Glomerular visceral epithelial cell (primary cell): ENCODE measurements at regions not wholly inside any gene's neighbourhood (a gene's known extent, or its start where the extent isn't known, plus 50 kb on each side); places are given as distances from the start of the nearest gene placed in this dataset.

ENCODE experiments used
- DNase-seq: peaks from one replicate; pipeline ENCODE4 v3.0.0-alpha.2; 2016; ENCODE audit errors: extremely low spot score

DNA sequence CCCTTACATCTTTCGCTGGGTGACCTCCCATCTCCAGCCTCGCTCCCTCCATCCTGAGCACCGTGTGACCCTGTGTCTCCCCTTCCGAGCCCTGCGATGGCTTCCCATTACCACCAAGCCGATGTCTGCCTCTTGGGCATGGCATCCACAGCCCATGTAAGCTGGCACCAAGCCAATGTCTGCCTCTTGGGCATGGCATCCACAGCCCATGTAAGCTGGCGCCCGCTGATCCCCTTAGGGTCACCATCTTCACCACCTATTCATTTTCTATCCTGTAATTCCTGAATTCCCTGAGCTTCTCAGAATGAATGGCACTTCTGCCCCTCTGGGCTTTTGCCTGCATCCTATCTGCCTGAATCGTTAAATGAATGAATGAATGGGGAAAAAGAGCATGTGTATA lies 478.2 kb upstream of the CCL2 start:
- DNase-seq = no peak

DNA sequence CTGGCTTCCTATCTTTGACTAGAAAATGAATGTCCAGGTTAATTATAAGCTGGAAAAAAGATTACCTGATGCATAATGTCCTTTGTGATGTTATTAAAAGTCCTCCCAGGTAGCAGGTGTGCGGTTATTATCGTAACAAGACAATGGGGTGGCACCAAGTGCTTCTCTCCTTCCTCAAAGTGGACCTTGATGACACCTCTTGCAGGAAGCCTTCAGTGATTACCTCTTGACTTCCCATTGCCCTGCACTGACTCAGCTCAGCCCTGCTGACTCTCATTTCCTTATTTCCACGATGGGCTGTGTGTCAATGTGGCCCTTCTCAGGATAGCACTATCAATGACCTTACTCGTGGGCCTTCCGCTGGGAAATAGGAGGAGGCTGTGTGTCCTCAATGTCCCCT lies 477.4 kb upstream of the CCL2 start:
- DNase-seq = no peak

DNA sequence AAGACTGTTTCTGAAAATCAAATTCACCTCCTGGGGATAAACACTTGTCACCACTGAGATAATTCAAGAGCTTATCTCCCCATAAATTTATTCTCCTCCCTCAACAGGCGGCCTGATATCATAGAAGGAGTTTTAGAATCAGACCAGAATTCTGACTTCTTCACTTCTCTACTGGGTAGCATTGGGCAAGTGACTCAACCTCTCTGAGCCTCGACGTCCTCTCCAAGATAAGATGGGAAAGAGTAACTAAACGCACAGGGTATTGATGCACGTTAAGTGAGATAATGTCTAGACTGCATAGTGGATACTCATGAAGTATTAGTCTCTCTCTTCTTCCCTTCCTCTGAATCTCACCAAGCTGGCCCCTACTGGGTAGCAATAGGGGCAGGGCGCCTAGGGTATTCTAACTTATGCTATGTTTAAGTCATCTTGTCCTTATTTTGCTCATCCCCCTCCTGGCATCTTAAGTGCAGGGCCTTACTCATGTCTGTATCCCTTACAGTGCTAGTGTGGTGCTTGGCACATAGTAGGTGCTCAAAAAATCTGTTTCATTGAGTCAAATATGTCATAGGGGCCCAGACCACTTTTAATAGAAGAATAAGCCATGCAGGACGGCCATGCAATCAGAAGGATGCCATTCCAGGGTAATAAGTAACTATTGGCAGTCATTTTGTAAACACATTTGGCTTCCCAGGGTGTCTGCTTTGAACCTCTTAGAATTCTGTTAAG lies 476.4 kb upstream of the CCL2 start:
- DNase-seq = no peak

DNA sequence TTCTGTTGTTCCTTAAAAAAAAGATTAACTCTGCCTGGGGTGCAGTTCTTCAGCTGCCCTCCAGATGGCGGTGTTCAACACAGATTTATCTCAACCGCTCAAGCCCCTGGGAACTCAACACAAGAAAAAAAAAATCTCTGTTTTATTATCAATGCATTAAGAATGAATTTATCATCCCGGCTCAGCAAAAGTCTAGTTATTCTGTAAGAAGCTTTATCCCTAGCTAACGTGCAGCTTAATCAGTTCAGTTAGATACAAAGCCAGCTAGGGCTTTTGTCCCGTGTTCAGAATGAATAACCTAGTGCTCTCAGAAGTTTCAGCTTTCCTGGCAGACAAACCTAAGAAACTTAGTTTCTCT lies 475.9 kb upstream of the CCL2 start:
- peak; percentile 58 for DNase-seq

DNA sequence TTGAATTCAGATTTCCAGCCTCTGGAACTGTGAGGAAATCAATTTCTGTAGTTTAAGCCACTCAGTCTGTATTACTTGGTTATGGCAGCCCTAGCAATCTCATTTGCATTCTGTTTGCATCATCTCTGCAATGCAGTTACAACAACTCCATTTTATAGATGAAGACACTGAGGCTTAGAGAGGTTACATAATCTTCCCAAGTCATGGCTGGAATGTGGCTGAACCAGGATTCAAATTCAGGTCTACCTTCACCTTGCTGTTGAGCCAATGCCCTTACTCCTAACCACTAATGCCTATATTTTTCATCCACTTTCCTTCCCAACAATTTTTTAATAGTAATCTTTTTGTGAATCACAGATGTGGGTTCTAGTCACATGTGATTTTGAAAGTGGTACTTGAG lies 469.8 kb upstream of the CCL2 start:
- no peak for DNase-seq

DNA sequence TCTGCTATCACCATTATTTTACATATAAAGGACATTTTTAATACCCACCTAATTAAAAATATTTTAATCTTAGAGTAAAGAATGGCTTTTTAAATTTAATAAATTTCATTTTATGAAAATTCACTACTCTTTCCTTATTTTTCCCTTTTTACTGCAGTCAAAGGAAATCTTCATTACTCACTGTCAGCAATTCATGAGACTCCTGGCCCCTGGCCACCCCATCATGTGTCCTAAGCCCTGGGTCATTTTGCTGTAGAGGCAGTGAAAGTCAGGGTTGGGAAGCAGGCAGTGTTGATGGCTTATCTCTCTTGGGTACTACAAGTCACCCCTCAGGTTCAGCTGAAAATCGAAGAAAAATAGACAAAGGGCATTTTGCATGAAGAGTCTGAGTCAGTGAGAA lies 468.6 kb upstream of the CCL2 start:
- DNase-seq = no peak

DNA sequence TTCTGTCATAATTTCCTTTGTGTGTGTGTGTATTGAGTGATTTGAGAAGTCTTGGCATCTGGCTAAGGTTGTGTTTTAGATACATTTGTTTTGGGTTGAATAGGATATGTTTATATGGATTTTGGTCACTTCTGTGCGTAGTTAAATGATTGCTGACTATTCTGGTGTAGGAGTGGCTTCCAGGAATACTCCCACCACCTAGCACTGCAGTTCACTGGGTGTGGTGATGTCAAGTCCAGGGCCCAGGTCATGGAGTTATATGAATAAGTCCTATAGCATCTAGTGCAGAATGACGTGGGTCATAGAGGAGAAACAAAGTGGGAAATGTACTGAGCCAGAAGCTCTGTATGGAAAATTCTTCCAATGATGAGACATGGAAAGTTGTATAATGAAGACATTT lies 465.4 kb upstream of the CCL2 start:
- DNase-seq = no peak

DNA sequence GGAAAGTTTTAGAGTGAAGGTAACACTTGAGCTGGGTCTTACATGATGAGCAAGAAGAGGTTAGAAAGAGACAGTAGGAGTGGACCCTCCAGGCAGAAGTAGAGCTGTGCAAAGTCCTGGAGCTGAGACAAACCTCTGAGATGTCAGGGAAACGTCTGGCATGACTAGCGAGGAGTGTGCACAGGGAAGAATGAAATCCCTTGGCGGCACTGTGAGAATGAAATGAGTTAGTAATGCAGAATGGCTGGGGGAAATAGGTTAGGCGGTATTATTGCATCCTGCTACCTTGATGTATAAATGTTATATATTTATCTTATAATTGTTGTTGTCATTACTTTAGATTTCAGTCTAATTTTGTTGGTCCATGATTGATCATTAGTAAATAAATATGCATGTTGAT lies 457.9 kb upstream of the CCL2 start:
- DNase-seq = no peak

DNA sequence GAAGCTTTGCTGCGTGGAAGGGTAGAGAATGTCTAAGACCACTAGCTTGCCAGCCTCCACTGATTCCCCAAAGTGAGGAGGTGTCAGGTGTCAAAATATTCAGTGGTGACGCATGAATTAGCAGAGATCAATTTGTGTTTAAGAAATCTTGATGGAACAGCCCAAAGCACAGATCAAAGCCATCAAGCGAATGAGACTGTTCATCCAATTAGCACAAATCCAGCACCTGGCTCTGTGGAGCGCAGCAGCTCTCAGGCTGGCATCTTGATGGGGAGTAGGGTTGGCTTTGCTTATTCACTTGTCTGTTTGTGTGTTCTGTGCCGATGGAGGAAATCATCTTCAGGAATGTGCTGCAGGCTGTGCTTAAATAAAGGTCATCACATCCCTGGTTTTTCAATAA lies 456.8 kb upstream of the CCL2 start:
- no peak for DNase-seq

DNA sequence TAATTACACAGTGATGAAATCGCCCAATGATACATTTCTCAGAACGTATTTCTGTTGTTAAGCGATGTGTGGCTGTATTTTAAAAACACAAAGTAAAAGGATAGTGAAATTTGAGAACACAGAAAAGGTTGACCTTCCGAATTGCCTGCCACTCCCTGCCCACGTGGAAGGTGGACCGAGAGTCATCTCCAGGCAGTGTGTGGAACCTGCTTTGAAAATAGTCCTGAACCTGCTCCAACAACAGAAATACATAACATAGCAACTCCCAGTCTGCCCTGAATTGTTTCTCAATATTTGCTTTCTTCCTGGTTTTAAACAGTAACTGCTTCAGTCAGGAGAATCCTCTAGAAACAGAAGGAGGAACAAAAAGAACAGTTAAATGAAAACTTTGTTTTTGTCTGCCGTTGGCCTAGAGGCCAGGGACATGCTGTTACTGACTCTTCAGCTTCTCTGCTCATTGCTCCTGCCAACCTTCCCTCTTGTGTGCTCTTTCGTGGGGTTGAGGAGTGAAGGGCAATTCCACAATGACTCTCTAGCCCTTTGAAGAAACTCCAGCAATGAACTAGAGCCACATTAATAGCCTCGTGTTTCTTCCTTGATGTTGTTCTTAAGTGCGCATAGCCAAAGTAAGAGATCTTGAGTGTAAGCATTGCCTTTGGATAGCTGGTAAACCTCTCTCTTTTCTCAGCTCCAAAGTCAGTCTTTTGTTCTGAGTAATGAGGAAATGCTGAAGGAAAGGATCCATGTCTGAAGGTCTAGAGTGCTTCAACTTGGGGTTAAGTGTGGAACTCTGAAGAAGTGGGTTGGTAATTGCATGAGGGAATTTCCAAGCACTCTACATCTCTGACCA lies 452.5 kb upstream of the CCL2 start:
- DNase-seq = no peak

DNA sequence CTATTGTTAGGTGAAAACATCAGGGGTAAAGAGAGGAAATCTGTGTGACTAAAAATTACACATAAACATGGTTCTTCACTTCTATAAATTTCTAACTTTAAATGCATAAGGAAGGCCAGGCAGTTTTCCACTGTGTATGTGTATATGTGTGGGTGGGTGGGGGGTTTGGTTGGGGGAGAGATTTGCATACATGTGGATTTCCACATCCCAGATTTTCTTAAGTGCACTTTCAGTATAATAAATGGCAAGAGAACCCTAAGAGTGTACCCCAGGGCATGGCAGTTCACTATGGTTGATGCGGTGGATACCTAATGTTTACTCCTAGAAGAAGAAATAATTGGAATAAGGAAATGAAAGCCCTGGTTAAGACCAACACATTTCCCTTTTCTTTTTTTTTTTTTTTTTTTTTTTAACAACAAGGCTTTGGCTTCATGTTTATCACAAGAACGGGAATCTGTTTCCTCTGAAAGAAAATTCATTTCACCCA lies 451.8 kb upstream of the CCL2 start:
- no peak for DNase-seq

DNA sequence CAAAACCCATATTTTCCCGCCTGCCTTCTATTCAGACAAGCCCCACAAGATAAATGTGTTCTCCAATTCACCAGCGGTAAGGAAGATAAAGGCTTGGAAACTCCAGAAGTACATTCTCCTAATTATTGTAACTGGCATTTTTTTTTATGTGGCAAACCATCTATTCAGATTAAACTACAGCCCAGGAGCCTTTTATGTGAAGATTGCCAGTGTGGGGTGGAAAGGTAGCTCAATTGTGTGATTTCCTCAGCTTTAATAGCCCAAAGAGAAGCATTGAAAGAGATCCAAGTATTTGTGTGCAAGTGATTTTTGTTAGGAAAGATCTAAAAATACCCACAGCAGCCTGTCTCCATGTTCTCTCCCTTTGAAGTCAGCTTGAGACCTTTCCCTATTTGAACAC lies 451.4 kb upstream of the CCL2 start:
- DNase-seq = no peak

DNA sequence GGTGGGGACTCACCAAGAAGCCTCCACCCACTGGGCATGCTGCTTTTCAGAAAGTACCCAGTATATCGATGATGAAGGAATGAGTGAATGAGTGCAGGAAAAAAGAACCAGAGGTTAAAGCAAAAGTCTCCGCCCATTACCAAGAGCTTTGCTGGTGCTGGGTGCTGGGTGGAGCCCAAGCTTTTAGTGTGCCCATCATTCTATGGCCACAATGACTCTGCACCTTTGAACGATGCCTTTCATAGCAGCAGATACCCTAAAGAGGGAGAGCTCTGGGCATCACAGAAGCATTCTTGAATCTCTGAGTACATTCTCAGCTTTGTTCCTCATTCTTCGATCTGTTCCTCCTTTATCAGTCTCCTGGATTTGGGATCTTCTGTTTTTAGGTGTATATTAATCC lies 450.7 kb upstream of the CCL2 start:
- no peak for DNase-seq

DNA sequence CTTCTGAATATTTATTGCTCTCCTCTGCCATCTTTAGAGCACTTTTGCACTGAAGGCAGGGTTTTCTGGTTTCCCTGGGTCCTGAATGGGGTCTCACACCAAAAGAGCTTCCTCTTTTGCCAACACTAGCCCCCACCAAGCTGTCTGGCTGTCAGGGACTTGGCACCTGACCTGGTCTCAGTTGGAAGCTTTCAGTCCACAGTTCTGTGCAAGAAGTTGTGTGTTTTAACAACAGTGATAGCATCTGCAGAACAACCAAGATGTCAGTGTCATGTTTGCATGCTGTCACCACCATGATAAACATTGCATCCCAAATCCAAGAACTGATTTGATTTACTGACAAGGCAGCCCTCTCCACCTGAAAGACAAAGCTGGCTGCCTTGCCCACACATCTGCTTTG lies 448.5 kb upstream of the CCL2 start:
- no peak for DNase-seq

DNA sequence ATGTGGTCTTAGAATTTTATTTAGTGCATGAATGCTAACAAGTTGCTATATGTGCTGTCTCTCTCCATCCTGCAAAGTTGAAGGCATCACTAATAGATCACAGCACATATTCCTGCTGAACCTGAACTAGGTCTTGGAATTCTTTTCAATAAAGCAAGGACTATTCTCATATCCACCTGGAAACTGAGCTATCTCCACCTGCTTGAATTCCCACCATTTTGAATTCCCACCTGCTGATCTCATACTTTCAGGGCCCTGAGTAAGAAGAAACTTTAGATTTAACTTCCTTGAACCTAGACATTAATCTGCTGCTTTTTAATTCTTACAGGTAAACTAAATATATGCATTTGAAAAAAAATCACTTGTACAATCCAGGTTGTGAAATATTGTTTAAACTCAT lies 445.3 kb upstream of the CCL2 start:
- no peak for DNase-seq

DNA sequence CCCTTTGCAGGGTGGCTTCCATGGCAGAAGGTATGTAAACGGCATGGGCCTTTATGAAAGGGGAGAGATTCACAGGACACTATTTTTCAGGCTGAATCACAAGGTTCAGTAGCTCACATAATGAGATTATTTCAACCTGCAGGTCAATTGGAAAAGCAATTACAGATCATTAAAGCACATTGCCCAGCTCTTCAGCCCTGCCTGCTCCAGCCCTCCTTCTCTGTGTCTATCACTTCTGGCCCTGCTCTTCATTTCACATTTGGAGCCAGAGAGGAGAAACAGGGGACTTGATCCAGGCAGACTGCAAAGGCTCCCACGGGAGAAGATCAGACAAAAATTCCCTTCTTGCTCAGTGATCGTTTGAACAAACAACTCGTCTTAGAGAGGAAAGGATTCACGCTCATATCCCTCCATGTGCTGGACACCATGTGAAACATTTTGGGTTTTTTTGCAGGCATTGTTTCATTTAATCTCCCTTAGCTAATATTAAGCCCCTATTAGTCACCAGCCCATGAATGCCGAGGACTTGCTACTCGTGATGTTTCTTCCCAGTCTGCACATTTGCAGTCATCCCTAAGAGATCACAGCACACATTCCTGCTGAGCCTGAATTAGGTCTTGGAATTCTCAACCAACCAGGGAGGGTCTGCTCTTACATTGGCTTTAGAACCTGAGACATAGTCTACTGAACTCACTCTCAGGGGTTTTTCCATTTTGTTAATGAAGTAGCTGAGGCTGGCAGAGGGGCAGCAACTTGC lies 443.9 kb upstream of the CCL2 start:
- no peak for DNase-seq

DNA sequence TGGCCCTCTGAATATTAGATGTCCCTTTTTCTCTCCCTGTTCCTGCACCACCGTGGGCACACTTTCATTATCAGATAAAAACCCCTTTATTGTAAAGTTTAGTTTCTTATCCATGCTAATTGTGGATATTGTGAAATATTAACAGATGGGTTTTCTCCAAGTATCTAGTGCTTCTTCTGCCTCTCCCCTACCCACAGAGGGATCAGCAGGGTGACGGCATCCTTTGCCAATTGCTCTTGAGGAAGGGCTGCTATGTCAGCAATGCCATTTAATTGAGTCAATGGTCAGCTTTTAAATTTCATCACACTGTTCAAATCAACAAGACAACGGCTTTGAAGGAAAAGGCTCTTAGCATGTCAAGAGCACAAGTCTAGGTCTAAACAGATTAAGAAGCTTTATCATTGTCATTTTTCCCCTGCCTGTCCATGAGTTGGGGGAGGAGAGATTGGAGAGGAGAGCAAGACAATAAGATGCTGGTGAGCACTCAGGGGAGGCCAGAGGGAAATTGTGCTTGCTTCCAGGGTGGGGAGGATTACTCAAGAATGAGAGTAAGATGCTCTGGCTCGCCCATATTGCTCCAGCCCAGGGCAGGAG lies 443.0 kb upstream of the CCL2 start:
- DNase-seq = no peak

DNA sequence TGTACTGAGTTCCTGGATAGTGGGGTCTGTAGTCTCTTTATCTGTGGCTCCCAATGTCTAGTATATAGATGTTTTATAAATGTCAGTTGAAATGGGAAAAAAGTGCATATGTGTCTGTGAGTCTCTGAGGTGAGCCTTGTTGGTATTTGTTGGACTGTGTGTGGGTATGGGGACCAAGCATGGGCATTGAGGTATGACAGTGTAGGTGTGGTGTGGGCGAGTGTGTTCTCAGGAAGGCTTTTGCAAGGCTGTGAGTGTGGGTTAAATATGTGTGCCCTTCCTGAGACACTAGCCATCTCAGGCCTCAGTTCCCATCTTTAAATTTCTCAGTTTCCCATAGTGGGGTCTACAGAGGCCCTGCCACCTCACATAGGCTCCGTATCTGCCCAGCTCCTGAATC lies 440.2 kb upstream of the CCL2 start:
- DNase-seq = no peak

DNA sequence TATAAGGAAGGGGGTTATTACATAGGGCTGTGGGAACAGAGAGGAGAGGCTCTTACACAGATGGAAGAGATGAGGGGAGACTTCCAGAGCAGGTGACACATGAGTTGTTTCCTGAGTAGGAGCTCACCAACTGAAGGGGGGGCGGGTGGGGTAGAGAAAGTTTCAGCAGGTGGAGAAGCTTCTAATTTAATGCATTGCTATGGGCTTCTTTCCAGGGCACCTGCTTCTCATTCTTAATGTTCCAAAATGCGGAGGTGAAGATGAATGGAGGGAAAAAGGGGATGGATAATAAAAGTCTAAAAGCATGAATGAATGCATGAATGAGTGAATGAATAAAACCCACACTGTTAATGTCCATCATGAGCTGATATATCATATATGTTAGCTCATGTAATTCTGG lies 439.0 kb upstream of the CCL2 start:
- DNase-seq = no peak

DNA sequence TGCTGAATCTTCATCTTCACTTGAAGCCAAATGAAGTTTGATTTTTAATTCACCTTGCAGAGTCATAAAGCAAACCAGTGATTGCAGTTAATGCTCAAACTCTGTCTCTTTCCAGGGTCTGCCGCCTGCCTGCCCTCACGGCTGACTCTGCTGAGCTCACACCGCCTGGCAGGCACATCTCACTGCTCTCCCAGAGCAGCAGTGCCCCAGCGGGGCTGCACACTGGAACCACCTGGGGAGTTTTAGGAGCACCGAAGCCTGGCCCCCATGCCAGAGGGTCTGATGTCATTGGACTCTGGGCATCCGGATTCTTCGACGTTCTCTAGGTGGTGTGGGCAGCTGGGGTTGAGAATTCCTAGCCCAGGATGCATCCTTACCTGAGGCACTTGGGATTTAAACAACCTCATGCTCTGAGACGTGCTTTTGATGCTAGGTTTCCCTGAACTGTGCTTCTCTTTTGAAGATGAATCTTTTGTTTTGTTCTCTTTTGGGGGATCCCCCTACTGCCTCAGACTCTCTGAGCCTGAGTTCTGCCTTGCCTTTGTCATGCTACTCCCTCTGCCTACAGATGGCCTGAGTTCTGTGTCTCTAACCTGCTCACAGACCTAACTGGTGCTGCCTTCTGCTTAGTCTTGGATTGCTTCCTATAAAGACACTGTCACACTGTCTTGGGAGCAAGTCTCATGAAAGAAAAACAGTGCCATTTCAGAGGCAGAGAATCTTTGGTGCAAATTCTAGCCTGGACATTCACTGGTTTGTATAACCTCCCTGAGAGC lies 438.1 kb upstream of the CCL2 start:
- DNase-seq = no peak

DNA sequence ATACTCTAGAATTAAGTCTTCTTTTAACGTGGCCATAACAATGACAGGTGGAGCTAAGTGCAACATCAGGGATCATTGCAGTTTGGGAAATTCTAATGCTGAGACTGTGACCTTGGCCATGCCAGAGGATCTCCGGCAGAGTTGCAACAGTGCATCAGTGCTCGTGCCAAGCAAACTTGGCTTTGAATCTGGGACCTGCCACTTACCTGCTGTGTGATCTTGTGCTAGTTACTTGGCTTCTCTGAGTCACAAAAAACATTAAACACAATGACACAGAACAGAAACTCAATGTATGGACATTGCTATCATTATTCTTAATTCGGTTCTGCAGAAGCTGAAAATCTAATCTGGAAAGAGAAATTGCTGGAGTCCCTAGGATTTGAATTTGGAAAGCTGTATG lies 435.5 kb upstream of the CCL2 start:
- no peak for DNase-seq

DNA sequence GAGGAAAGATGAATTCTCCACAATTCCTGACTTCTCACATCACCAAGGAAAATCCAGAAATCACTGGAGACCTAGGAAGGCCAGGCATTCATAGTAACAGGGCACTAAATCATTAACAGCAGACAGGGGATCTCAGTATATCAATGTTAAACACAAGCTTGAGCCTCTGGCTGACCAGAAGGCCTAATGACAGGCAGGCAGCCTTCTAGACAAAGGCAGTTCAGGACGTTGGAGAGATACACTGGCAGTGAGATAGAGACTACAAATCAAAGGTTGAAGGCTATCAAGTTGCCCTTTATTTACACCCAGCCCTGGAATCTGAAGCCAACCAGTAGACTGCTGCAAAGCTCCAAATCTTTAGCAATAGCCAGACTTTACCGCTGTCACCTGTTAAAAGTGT lies 422.8 kb upstream of the CCL2 start:
- DNase-seq = no peak
